ENCODE measurements at regions not wholly inside any gene's neighbourhood (a gene's known extent, or its start where the extent isn't known, plus 50 kb on each side); places are given as distances from the start of the nearest gene placed in this dataset.

GRCh38 chr11:120013325-120014250 is 124.3 kb downstream of the TRIM29 start:
- DNase-seq (ENCODE audit: low read depth) = no peak

GRCh38 chr11:120012245-120012644 is 125.7 kb downstream of the TRIM29 start:
- no peak for DNase-seq (ENCODE audit: low read depth)

- DNase-seq (ENCODE audit: low read depth) = no peak
These were observed 126.1 kb downstream of the TRIM29 start for GRCh38 chr11:120011836-120012235.

GRCh38 chr11:120010775-120011174 is 127.1 kb downstream of the TRIM29 start:
- no peak for DNase-seq (ENCODE audit: low read depth)

- no peak for DNase-seq (ENCODE audit: low read depth)
These were observed 128.0 kb downstream of the TRIM29 start for GRCh38 chr11:120009938-120010337.

- DNase-seq (ENCODE audit: low read depth) = no peak
These were observed 130.8 kb downstream of the TRIM29 start for GRCh38 chr11:120007144-120007543.

- DNase-seq (ENCODE audit: low read depth) = no peak
These were observed 133.2 kb downstream of the TRIM29 start for GRCh38 chr11:120004723-120005122.

GRCh38 chr11:120001178-120002090 is 136.5 kb downstream of the TRIM29 start:
- no peak for DNase-seq (ENCODE audit: low read depth)

- no peak for DNase-seq (ENCODE audit: low read depth)
These were observed 138.7 kb downstream of the TRIM29 start for GRCh38 chr11:119999220-119999619.

GRCh38 chr11:119996556-119996955 is 141.4 kb downstream of the TRIM29 start:
- no peak for DNase-seq (ENCODE audit: low read depth)

GRCh38 chr11:119995730-119996491 is 142.0 kb downstream of the TRIM29 start:
- DNase-seq (ENCODE audit: low read depth) = no peak

GRCh38 chr11:119993722-119994121 is 144.2 kb downstream of the TRIM29 start:
- no peak for DNase-seq (ENCODE audit: low read depth)

- DNase-seq (ENCODE audit: low read depth) = no peak
These were observed 145.5 kb downstream of the TRIM29 start for GRCh38 chr11:119992171-119993051.

- DNase-seq (ENCODE audit: low read depth) = no peak
These were observed 146.2 kb downstream of the TRIM29 start for GRCh38 chr11:119991669-119992068.

- no peak for DNase-seq (ENCODE audit: low read depth)
These were observed 146.9 kb downstream of the TRIM29 start for GRCh38 chr11:119991022-119991404.

GRCh38 chr11:119990309-119991021 is 147.4 kb downstream of the TRIM29 start:
- DNase-seq (ENCODE audit: low read depth) = peak; percentile 9

- DNase-seq (ENCODE audit: low read depth) = no peak
These were observed 148.6 kb downstream of the TRIM29 start for GRCh38 chr11:119989159-119989821.

GRCh38 chr11:119985551-119985950 is 152.4 kb downstream of the TRIM29 start:
- no peak for DNase-seq (ENCODE audit: low read depth)

- DNase-seq (ENCODE audit: low read depth) = no peak
These were observed 154.1 kb downstream of the TRIM29 start for GRCh38 chr11:119983816-119984215.

GRCh38 chr11:119983240-119983732 is 154.6 kb downstream of the TRIM29 start:
- no peak for DNase-seq (ENCODE audit: low read depth)

Measured in GM04503 (cell line).